ENCODE measurements at regions not wholly inside any gene's neighbourhood (a gene's known extent, or its start where the extent isn't known, plus 50 kb on each side); places are given as distances from the start of the nearest gene placed in this dataset.

- TF ChIP-seq CTCF (IDR thresholded peaks at IDR 0.05), result no peak
- peak in 1 of 2 donors; percentile 13 for TF ChIP-seq POLR2A (IDR thresholded peaks at IDR 0.05)
Observed at GRCh38 chr6:26224940-26225847, 138.0 kb downstream of the HFE start.
